ENCODE measurements at regions not wholly inside any gene's neighbourhood (a gene's known extent, or its start where the extent isn't known, plus 50 kb on each side); places are given as distances from the start of the nearest gene placed in this dataset.

DNA sequence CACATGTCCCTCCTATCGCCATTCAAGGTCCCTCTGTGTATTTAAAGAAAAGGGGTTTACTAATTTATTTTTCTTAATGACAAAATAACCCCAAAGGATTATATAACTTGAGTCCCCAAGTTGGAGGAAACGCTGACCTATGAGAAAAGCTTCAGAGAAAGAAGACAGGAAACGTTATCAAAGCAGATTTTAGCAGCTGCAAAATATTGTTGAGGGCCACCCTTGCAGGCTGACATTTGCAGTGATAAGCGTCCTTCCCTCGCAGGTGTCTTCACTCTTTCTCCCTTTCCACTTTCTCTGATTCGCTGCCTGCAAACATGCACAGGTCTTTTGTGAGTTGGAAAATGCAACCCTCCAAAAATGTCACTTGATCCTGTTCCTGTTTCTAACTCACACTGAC lies 103.2 kb upstream of the RIPOR2 start:
- H3K4me3 ChIP-seq (ENCODE audit: control insufficient read depth, low read depth, low read length), result no peak overlapping the region

DNA sequence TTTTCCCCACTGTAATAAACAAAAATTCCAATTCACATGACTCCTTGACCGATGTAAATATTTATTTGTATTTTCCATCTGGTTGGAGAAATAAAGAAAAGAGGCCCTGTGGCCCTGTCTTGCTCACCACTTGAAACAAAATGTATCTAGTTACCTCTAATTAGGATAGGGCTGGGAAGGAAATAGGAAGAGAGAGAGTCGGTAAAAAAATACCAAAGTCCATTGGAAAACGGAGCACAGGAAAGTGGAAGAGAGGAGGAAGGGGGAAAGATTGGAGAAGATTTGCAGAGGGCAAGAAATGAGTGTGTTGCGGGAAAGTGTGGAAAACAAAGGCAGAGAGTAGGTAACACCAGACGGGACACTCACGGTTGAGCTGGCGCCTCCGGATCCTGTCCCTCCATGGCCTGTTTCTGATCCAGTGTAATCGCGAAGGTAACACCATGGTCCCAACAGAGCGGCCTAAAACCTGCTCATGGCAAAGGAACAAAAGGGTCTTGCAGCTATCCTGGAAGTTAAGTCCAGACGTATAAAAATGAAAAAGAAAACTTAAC lies 105.8 kb upstream of the RIPOR2 start:
- no peak overlapping the region for H3K4me3 ChIP-seq (ENCODE audit: control insufficient read depth, low read depth, low read length)
- TF ChIP-seq CTCF (IDR thresholded peaks at IDR 0.05; ENCODE audit: control insufficient read depth, insufficient read depth, low read depth, low read length, missing control alignments), result no peak
- no peak for DNase-seq (ENCODE audit: low read depth)

More for the DNA sequence above, 103.2 kb upstream of the RIPOR2 start:
- no peak for TF ChIP-seq CTCF (IDR thresholded peaks at IDR 0.05; ENCODE audit: control insufficient read depth, insufficient read depth, low read depth, low read length, missing control alignments)
- DNase-seq (ENCODE audit: low read depth), result no peak

DNA sequence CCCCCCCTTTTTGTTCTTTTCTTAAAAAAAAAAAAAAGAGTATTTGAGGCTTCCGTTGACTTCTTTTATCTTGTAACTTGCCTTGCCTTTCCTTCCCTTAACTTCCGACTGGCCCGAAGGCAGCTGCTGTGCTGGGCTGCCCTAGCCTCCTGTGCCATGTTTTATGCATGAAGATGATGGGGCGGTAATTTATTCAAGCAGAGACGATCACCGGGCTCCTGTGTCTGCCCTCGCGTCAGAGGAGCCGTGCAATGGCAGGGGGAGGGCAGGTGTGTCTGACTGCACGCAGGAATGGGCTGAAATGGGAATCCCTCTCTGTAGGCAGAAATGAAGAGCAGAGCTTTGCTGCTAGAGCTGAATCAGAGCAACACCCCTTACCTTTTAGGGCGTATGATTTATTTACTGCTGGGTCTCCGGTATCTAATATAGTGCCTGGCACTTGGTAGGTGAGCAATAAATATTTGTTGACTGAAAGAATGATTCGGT lies 106.3 kb upstream of the RIPOR2 start:
- DNase-seq (ENCODE audit: low read depth), result no peak
- no peak for TF ChIP-seq CTCF (IDR thresholded peaks at IDR 0.05; ENCODE audit: control insufficient read depth, insufficient read depth, low read depth, low read length, missing control alignments)
- no peak overlapping the region for H3K4me3 ChIP-seq (ENCODE audit: control insufficient read depth, low read depth, low read length)

- H3K4me3 ChIP-seq (ENCODE audit: control insufficient read depth, low read depth, low read length), result no peak overlapping the region
Measured at GRCh38 chr6:25042536-25042935, 106.8 kb upstream of the RIPOR2 start.

GRCh38 chr6:25042984-25043725 lies 107.4 kb upstream of the RIPOR2 start:
- no peak for DNase-seq (ENCODE audit: low read depth)
- TF ChIP-seq CTCF (IDR thresholded peaks at IDR 0.05; ENCODE audit: control insufficient read depth, insufficient read depth, low read depth, low read length, missing control alignments), result no peak
- H3K4me3 ChIP-seq (ENCODE audit: control insufficient read depth, low read depth, low read length), result no peak overlapping the region

More at GRCh38 chr6:25042536-25042935, 106.8 kb upstream of the RIPOR2 start:
- no peak for DNase-seq (ENCODE audit: low read depth)
- TF ChIP-seq CTCF (IDR thresholded peaks at IDR 0.05; ENCODE audit: control insufficient read depth, insufficient read depth, low read depth, low read length, missing control alignments), result no peak

- H3K4me3 ChIP-seq (ENCODE audit: control insufficient read depth, low read depth, low read length), result no peak overlapping the region
- TF ChIP-seq CTCF (IDR thresholded peaks at IDR 0.05; ENCODE audit: control insufficient read depth, insufficient read depth, low read depth, low read length, missing control alignments), result no peak
- DNase-seq (ENCODE audit: low read depth), result no peak
Measured at GRCh38 chr6:25043892-25044291, 108.1 kb upstream of the RIPOR2 start.

Data from AG09309 (cell line).